GM12878 (cell line): ENCODE measurements at regions not wholly inside any gene's neighbourhood (a gene's known extent, or its start where the extent isn't known, plus 50 kb on each side); places are given as distances from the start of the nearest gene placed in this dataset.

Source experiments
- ATAC-seq: fragments of 200-7000 bp; cut with Tn5 transposase; 3 replicates; pipeline ENCODE4 v1.9.1; 2020; ENCODE audit warnings: mild to moderate bottlenecking, moderate library complexity
- BruUV-seq: library from RNA; stranded (reverse); fragments of 400-500 nt; replicated peaks from 2 replicates; lab custom pipeline; 2021; lab: Mats Ljungman, UMichigan
- CTCF ChIA-PET: fragments of 300-600 bp; sonication (Branson Sonifier 250); formaldehyde crosslinking; extraction: SDS; loops from one replicate; lab custom pipeline; 2021; ENCODE audit warnings: inconsistent platforms; lab: Yijun Ruan, JAX
- POLR2A ChIA-PET: fragments of 350-600 bp; formaldehyde crosslinking; extraction: SDS; loops from one replicate; lab custom pipeline; 2021; ENCODE audit warnings: inconsistent platforms; lab: Charles Lee
- RAD21 ChIA-PET: fragments of 300-600 bp; sonication (Branson Sonifier 250); formaldehyde crosslinking; loops from one replicate; lab custom pipeline; 2023; ENCODE audit warnings: antibody characterized with exemption; ENCODE audit not compliant: unreplicated experiment; lab: Charles Lee
- SMC1A ChIA-PET: fragments of 300-600 bp; sonication (Branson Sonifier 250); formaldehyde crosslinking; loops from one replicate; lab custom pipeline; 2023; ENCODE audit not compliant: unreplicated experiment, uncharacterized antibody; lab: Charles Lee
- DNase-seq: peaks from one replicate; pipeline ENCODE4 v3.0.0-alpha.2; 2011; ENCODE audit warnings: low read depth, low spot score
- FAIRE-seq: peaks from 3 replicates; lab custom pipeline; 2011; peaks lifted over from hg19 to GRCh38; lab: Jason Lieb, UNC
- H2AFZ ChIP-seq: 2 replicates; pipeline ENCODE4 v1.6.0; 2011; ENCODE audit warnings: low read depth, low read length, control low read depth; ENCODE audit not compliant: control insufficient read depth
- H3K27ac ChIP-seq: 2 replicates; pipeline ENCODE4 v1.5.1; 2011; ENCODE audit warnings: control low read depth; ENCODE audit not compliant: control insufficient read depth, insufficient read depth
- H3K27me3 ChIP-seq, 2 experiments: replicated peaks in 1 of 2; 2 replicates each; pipeline versions ENCODE4 v1.6.0 to v1.6.1; 2011; ENCODE audit warnings: low read length in 1 of 2; ENCODE audit not compliant: control insufficient read depth in 2 of 2, insufficient read depth in 2 of 2
- H3K36me3 ChIP-seq, 2 experiments: 2 replicates each; pipeline ENCODE4 v1.5.1; 2011; ENCODE audit warnings: low read length in 1 of 2; ENCODE audit not compliant: control insufficient read depth in 2 of 2, insufficient read depth in 2 of 2
- H3K4me1 ChIP-seq: 2 replicates; pipeline ENCODE4 v1.6.1; 2011; ENCODE audit warnings: mild to moderate bottlenecking, low read length, moderate library complexity, mixed read lengths; ENCODE audit not compliant: control insufficient read depth, insufficient read depth
- H3K4me2 ChIP-seq: 2 replicates; pipeline ENCODE4 v1.6.0; 2011; ENCODE audit warnings: control low read depth; ENCODE audit not compliant: control insufficient read depth, insufficient read depth
- H3K4me3 ChIP-seq: fragments of 200-600 bp; sonication (generic); 2 replicates; pipeline ENCODE4 v1.5.1; 2016
- H3K79me2 ChIP-seq: 2 replicates; pipeline ENCODE4 v1.6.0; 2011; ENCODE audit warnings: low read length; ENCODE audit not compliant: control insufficient read depth, insufficient read depth
- H3K9ac ChIP-seq: 2 replicates; pipeline ENCODE4 v1.8.0; 2011; ENCODE audit warnings: low read length, control low read depth, mixed read lengths; ENCODE audit not compliant: control insufficient read depth, insufficient read depth
- H3K9me3 ChIP-seq: replicated peaks from 3 replicates; pipeline ENCODE4 v1.5.1; 2011; ENCODE audit warnings: mild to moderate bottlenecking, low read length; ENCODE audit not compliant: control insufficient read depth, insufficient read depth
- H4K20me1 ChIP-seq: 2 replicates; pipeline ENCODE4 v1.6.0; 2011; ENCODE audit not compliant: control insufficient read depth, insufficient read depth
- BCL3 ChIP-seq: IDR thresholded peaks from 2 replicates; pipeline ENCODE4 v1.6.1; 2011; ENCODE audit warnings: borderline replicate concordance, low read depth, mild to moderate bottlenecking, moderate library complexity, low read length; ENCODE audit not compliant: insufficient read depth, poor library complexity, severe bottlenecking
- CREB1 ChIP-seq: IDR thresholded peaks from 2 replicates; pipeline ENCODE4 v1.6.1; 2012; ENCODE audit warnings: low read depth, mild to moderate bottlenecking, inconsistent platforms
- IRF3 ChIP-seq: fragments of 450-650 bp; IDR thresholded peaks from 2 replicates; pipeline ENCODE4 v1.6.1; 2014; ENCODE audit warnings: mild to moderate bottlenecking
- NR2C2 ChIP-seq: IDR thresholded peaks from 2 replicates; pipeline ENCODE4 v1.6.1; 2011; ENCODE audit warnings: borderline replicate concordance, low read depth; ENCODE audit not compliant: control insufficient read depth, insufficient read length
- POLR2A ChIP-seq: IDR thresholded peaks from 2 replicates; pipeline ENCODE4 v1.6.1; 2011; ENCODE audit warnings: low read depth, mild to moderate bottlenecking, low read length
- POLR2AphosphoS5 ChIP-seq: IDR thresholded peaks from 2 replicates; pipeline ENCODE4 v1.6.1; 2011; ENCODE audit warnings: mild to moderate bottlenecking, low read length, inconsistent platforms
- SMC3 ChIP-seq: IDR thresholded peaks from 2 replicates; pipeline ENCODE4 v1.6.1; 2011; ENCODE audit warnings: low read length, improper control_type of control experiment, borderline replicate concordance
- SPI1 ChIP-seq: IDR thresholded peaks from 2 replicates; pipeline ENCODE4 v1.6.1; 2011; ENCODE audit warnings: low read depth, mild to moderate bottlenecking, low read length, moderate library complexity, borderline replicate concordance; ENCODE audit not compliant: insufficient read depth
- STAT3 ChIP-seq: IDR thresholded peaks from 2 replicates; pipeline ENCODE4 v1.6.1; 2011; ENCODE audit warnings: low read depth, low read length, improper control_type of control experiment
- TAF1 ChIP-seq: IDR thresholded peaks from 2 replicates; pipeline ENCODE4 v1.6.1; 2011; ENCODE audit warnings: mild to moderate bottlenecking, low read depth, low read length, borderline replicate concordance
- TARDBP ChIP-seq: IDR thresholded peaks from 2 replicates; pipeline ENCODE4 v1.6.1; 2016; ENCODE audit warnings: borderline replicate concordance
- USF2 ChIP-seq: IDR thresholded peaks from 2 replicates; pipeline ENCODE4 v1.6.1; 2011; ENCODE audit warnings: low read depth, low read length, improper control_type of control experiment, borderline replicate concordance
- ZSCAN29 ChIP-seq: fragments of 450-650 bp; IDR thresholded peaks from 2 replicates; pipeline ENCODE4 v1.6.1; 2017; ENCODE audit warnings: mild to moderate bottlenecking, moderate library complexity
- WGBS: methylation state at CpG from one replicate; pipeline ENCODE4 v1.1.6; 2016; ENCODE audit warnings: low lambda C conversion rate; ENCODE audit not compliant: insufficient replicate concordance, insufficient coverage; ENCODE audit errors: missing lambda C conversion rate; 5-methylcytosine and 5-hydroxymethylcytosine counted together
- in situ Hi-C: fragments of 300-500 bp; cut with MboI; formaldehyde crosslinking; loops from 9 replicates; pipeline ENCODE4 v1.14.3; 2018; ENCODE audit warnings: mixed read lengths
- intact Hi-C: fragments of 100-400 bp; cut with micrococcal nuclease; formaldehyde crosslinking; loops from one replicate; pipeline ENCODE4 v1.14.2; 2022; ENCODE audit not compliant: unreplicated experiment
- TF ChIP-seq, protein P1 (sequence below): IDR thresholded peaks from 2 replicates; pipeline ENCODE4 v1.6.1; 2012; ENCODE audit warnings: improper control_type of control experiment, low read depth, low read length; ENCODE audit not compliant: insufficient replicate concordance

DNA sequence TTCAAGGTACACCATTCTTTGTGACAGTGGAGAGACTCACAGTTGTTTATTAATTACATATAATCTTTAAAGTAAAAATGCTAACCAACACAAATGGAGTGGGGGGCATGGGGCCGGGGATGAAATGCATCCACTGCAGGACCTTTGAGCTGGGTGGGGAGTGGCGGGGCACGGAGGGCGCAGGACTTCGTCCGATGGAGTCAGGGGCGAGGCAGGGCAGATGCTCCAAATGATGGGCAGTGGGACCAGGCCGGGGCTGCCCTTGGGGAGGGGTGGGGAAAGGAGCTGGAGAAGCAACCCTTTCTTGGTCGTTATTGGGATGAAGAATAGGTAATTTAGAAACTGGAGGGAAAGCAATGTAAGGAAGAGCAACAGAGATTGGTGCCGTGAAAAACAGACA is 220.0 kb downstream of the TEX29 start:
- DNase-seq (no peak), ATAC-seq (no peak)
- WGBS: 56% methylated on average over 10 of the region's 10 CpGs
- RAD21 ChIA-PET: no interaction called here
- TF ChIP-seq NR2C2: no peak
- no peak for TF ChIP-seq IRF3
- no peak for TF ChIP-seq ZSCAN29
- TF ChIP-seq CREB1: no peak
- no peak for TF ChIP-seq TARDBP
- TF ChIP-seq SPI1: no peak
- no peak for TF ChIP-seq POLR2A
- TF ChIP-seq BCL3: no peak
- no peak for TF ChIP-seq TAF1
- TF ChIP-seq, protein P1, sequence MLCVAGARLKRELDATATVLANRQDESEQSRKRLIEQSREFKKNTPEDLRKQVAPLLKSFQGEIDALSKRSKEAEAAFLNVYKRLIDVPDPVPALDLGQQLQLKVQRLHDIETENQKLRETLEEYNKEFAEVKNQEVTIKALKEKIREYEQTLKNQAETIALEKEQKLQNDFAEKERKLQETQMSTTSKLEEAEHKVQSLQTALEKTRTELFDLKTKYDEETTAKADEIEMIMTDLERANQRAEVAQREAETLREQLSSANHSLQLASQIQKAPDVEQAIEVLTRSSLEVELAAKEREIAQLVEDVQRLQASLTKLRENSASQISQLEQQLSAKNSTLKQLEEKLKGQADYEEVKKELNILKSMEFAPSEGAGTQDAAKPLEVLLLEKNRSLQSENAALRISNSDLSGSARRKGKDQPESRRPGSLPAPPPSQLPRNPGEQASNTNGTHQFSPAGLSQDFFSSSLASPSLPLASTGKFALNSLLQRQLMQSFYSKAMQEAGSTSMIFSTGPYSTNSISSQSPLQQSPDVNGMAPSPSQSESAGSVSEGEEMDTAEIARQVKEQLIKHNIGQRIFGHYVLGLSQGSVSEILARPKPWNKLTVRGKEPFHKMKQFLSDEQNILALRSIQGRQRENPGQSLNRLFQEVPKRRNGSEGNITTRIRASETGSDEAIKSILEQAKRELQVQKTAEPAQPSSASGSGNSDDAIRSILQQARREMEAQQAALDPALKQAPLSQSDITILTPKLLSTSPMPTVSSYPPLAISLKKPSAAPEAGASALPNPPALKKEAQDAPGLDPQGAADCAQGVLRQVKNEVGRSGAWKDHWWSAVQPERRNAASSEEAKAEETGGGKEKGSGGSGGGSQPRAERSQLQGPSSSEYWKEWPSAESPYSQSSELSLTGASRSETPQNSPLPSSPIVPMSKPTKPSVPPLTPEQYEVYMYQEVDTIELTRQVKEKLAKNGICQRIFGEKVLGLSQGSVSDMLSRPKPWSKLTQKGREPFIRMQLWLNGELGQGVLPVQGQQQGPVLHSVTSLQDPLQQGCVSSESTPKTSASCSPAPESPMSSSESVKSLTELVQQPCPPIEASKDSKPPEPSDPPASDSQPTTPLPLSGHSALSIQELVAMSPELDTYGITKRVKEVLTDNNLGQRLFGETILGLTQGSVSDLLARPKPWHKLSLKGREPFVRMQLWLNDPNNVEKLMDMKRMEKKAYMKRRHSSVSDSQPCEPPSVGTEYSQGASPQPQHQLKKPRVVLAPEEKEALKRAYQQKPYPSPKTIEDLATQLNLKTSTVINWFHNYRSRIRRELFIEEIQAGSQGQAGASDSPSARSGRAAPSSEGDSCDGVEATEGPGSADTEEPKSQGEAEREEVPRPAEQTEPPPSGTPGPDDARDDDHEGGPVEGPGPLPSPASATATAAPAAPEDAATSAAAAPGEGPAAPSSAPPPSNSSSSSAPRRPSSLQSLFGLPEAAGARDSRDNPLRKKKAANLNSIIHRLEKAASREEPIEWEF: no peak
- no peak for TF ChIP-seq POLR2AphosphoS5
- TF ChIP-seq SMC3: no peak
- TF ChIP-seq STAT3: no peak
- TF ChIP-seq USF2: no peak
- TF ChIP-seq, all 136 proteins: peak for 0
- Histone ChIP-seq H3K4me2 (no peak overlapping the region), H3K9ac (no peak overlapping the region), H3K27ac (no peak overlapping the region), H3K9me3 (no peaks in the 10 kb centered on the region), H3K4me3 (no peak overlapping the region), H3K36me3 (no peaks in the 10 kb centered on the region), H2AFZ (no peak overlapping the region), H3K4me1 (no peaks in the 10 kb centered on the region), H4K20me1 (no peaks in the 10 kb centered on the region), H3K27me3 (no peaks in the 10 kb centered on the region), H3K79me2 (no peaks in the 10 kb centered on the region)
- SMC1A ChIA-PET: no interaction called here
- no peak for FAIRE-seq
- in situ Hi-C loops: no loop called here
- CTCF ChIA-PET: no interaction called here
- BruUV-seq: no TSS peak
- intact Hi-C loops: no loop called here
- POLR2A ChIA-PET: no interaction called here
